GM19239 (cell line): ENCODE measurements at regions not wholly inside any gene's neighbourhood (a gene's known extent, or its start where the extent isn't known, plus 50 kb on each side); places are given as distances from the start of the nearest gene placed in this dataset.
"Not testable (repeated sequence)": the region's sequence is repeated elsewhere in the genome, so short reads cannot be mapped to it uniquely, and the experiment has no call there.

ENCODE experiments used
- DNase-seq: peaks from one replicate; pipeline ENCODE4 v3.0.0; 2011; ENCODE audit warnings: low spot score; ENCODE audit not compliant: insufficient read length
- FAIRE-seq: peaks from 2 replicates; lab custom pipeline; 2011; peaks lifted over from hg19 to GRCh38; lab: Jason Lieb, UNC

GRCh38 chr10:64148607-64149006, 627.4 kb downstream of the REEP3 start:
- FAIRE-seq (no peak), DNase-seq (no peak)

DNA sequence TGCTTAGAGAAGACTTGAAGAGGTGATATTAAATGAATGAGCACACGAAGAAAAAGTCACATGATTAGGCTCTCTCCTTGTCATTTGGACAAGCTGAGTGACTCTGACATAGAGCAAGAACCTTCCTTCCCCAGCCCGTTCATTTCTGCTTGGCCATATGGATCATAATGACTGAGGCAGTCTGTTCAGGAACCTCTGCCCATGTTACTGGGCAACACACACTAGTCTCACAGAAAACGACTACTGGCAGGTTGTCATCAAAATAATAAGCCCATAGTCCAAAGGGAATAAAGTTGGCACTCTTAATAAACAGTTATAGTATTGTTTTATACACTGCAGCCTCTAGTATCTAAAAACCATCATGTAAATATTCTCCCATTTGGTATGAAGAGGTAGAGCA, 635.0 kb downstream of the REEP3 start:
- DNase-seq (no peak), FAIRE-seq (no peak)

DNA sequence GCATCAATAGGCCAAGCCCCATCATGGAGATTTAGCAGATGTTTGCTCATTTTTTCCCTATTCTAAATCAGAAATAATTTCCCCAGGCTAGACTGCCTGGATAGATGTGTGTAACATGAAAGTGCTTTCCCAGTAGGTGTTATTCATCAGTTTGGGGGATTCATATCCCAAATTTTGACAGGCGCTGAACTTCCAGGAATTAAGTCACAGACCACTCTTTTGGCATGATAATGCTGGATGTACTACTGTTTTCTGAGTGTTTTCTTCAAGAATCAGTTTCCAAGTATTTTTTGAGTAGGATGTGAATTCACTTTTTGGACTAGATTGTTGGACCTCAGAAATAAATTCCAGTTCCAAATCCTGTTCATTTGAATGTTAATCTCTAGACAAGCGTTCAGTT, 637.4 kb downstream of the REEP3 start:
- no peak for DNase-seq
- no peak for FAIRE-seq

GRCh38 chr10:64159910-64160872, 639.0 kb downstream of the REEP3 start:
- DNase-seq (no peak), FAIRE-seq (no peak)

DNA sequence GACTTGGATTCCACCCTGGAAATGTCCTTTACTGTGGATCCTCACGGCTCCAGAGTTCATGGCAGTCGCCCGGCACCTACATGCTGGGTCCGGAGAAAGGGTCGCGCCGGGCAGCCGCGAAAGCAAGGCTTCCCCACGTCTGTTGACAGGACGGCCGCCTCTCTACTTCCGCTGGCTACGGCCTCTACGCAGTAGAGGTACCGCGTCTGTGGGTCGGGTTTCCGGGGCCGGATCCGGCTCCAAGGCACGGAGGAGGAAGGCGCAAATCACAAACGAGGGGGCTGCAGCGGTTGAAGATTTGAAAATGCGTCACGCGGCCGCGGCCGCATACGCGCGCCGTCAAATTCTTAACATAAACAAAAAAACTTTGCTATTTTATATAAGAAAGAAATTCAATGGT, 649.6 kb downstream of the REEP3 start:
- no peak for FAIRE-seq

GRCh38 chr10:64173826-64174225, 652.6 kb downstream of the REEP3 start:
- FAIRE-seq: no peak
- DNase-seq: no peak

More for the DNA sequence above, 649.6 kb downstream of the REEP3 start:
- DNase-seq: no peak

GRCh38 chr10:64174666-64175255, 653.6 kb downstream of the REEP3 start:
- DNase-seq (no peak), FAIRE-seq (no peak)

- FAIRE-seq: no peak
These were observed 654.2 kb downstream of the REEP3 start for GRCh38 chr10:64175271-64175962.

GRCh38 chr10:64182671-64183070, 661.5 kb downstream of the REEP3 start:
- FAIRE-seq: no peak

More at GRCh38 chr10:64175271-64175962, 654.2 kb downstream of the REEP3 start:
- no peak for DNase-seq

GRCh38 chr10:64191286-64191685, 670.1 kb downstream of the REEP3 start:
- no peak for DNase-seq
- FAIRE-seq: no peak

More at GRCh38 chr10:64182671-64183070, 661.5 kb downstream of the REEP3 start:
- DNase-seq: no peak

DNA sequence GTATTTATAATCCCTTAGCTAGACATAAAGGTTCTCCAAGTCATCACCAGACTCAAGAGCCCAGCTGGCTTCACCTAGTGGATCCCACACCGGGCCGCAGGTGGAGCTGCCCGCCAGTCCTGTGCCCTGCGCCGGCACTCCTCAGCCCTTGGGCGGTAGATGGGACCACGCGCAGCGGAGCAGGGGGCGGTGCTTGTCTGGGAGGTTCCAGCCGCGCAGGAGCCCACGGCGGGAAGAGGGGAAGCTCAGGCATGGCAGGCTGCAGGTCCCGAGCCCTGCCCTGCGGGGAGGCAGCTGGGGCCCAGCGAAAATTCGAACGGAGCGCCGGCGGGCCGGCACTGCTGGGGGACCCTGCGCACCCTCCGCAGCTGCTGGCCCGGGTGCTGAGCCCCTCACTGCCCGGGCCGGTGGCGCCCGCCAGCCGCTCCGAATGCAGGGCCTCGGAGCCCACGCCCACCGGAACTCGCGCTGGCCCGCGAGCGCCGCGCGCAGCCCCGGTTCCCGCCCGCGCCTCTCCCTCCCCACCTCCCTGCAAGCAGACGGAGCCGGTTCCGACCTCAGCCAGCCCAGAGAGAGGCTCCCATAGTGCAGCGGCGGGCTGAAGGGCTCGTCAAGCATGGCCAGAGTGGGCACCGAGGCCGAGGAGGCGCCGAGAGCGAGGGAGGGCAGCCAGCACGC, 675.6 kb downstream of the REEP3 start:
- DNase-seq (no peak), FAIRE-seq (no peak)

GRCh38 chr10:64201936-64202335, 680.7 kb downstream of the REEP3 start:
- FAIRE-seq: no peak
- no peak for DNase-seq

- FAIRE-seq, DNase-seq: not testable (repeated sequence)
These were observed 683.3 kb downstream of the REEP3 start for GRCh38 chr10:64204504-64204903.

GRCh38 chr10:64206409-64206808, 685.2 kb downstream of the REEP3 start:
- DNase-seq (no peak), FAIRE-seq (no peak)

GRCh38 chr10:64209561-64209960, 688.4 kb downstream of the REEP3 start:
- DNase-seq (no peak), FAIRE-seq (no peak)

- FAIRE-seq (no peak), DNase-seq (no peak)
These were observed 689.0 kb downstream of the REEP3 start for GRCh38 chr10:64210211-64210610.

DNA sequence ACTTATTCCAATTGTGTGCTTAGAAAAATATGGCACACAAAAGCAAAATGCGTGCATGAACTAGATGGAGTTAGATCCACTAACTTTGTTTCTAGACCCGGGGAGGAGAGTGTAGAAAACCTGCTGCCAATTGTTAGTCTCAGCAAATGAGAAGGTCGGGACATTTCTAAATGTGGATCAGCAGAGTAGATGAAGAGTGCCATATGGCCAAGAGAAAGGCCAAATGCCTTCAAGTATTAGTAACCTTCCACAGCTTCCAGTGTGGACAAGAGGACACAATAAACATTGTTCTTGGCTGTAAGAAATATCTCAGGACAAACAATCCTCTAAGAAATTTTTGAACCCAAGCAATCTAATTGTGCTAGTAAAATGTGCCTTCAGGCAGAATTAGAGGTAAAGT, 690.3 kb downstream of the REEP3 start:
- FAIRE-seq (no peak), DNase-seq (no peak)

- no peak for DNase-seq
- no peak for FAIRE-seq
These were observed 693.9 kb downstream of the REEP3 start for GRCh38 chr10:64215088-64215487.

DNA sequence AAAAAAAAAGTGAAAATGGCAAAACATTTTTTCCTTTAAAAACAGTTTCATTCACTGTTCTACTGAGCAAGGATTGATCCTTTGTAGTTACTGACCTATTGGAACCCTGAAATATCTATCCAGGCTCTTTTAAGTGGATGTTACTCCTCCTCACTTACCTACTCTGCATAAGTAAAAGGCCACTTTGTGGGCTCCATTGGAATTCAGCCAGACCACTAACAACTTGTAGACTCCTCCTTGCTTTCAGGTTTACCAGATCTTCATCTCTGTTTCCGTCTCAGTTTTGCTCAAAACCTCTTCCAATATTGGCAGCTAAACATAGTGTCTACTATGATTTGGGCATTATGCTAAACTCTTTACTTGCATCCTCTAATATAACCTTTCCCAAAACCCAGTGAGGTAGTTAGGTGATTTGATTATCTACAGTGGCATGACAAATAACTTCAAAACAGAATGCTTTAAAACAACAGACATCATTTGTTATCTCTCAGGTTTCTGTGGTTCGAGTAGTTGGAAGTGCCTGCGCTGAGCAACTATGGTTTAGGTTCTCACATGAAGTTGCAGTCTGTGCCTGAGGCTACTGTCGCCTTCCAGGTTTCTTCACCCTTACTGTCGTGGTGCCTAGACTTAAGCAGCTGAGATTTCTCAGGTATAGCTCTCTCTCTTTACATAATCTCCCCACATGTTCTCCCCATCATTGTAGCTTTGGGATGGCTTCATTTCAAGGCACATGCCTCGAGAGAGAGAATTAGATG, 698.2 kb downstream of the REEP3 start:
- DNase-seq: no peak
- FAIRE-seq: no peak

- DNase-seq: no peak
- no peak for FAIRE-seq
These were observed 713.3 kb downstream of the REEP3 start for GRCh38 chr10:64234489-64234888.
